Brain microvascular endothelial cell (primary cell): ENCODE measurements at regions not wholly inside any gene's neighbourhood (a gene's known extent, or its start where the extent isn't known, plus 50 kb on each side); places are given as distances from the start of the nearest gene placed in this dataset.
"Not testable (repeated sequence)": the region's sequence is repeated elsewhere in the genome, so short reads cannot be mapped to it uniquely, and the experiment has no call there.

Source experiments
- DNase-seq: peaks from one replicate; pipeline ENCODE4 v3.0.0-alpha.2; 2020
- H3K27ac ChIP-seq: fragments of 250-450 bp; sonication (Bioruptor Pico); 2 replicates; pipeline ENCODE4 v1.5.1; 2020; ENCODE audit warnings: mild to moderate bottlenecking, moderate library complexity
- H3K27me3 ChIP-seq: fragments of 250-450 bp; sonication (Bioruptor Pico); replicated peaks from 2 replicates; pipeline ENCODE4 v1.5.1; 2020; ENCODE audit warnings: mild to moderate bottlenecking
- H3K36me3 ChIP-seq: fragments of 250-450 bp; sonication (Bioruptor Pico); replicated peaks from 2 replicates; pipeline ENCODE4 v1.5.1; 2020; ENCODE audit warnings: mild to moderate bottlenecking
- H3K4me3 ChIP-seq: 2 replicates; pipeline ENCODE4 v1.5.1; 2011; ENCODE audit warnings: low read depth, mild to moderate bottlenecking, control low read depth, low read length, moderate library complexity
- in situ Hi-C: cut with HindIII; loops from 2 replicates; pipeline ENCODE4 v1.10.0; 2017; ENCODE audit warnings: low sequenced_read_pairs, low pct_ligation_motif_present
- TF ChIP-seq, protein P1 (sequence below): IDR thresholded peaks from 2 replicates; pipeline ENCODE4 v1.5.1; 2011; ENCODE audit warnings: low read depth, mild to moderate bottlenecking, moderate library complexity, low read length, control low read depth, inconsistent platforms; ENCODE audit errors: missing control alignments

DNA sequence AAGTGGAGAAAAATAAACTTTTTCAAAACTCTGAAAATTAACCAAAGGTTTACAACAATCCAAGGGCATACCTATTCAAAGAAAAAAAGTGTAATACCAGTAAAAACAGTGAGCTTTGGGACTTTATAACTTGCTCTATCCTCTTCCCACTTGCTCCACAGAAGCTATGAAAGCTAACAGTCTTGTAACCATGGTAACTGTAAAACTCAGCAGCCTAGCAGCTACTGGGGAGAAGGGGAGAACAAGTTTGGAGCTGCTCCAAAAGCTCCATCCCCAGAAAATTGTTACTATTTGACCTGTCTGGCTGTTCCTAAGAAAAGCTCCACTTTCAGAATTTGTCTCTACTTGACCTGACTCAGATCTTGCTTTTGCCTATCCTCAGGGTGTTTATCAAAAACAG is 191.5 kb downstream of the OTUD1 start:
- no peak for DNase-seq
- TF ChIP-seq, protein P1, sequence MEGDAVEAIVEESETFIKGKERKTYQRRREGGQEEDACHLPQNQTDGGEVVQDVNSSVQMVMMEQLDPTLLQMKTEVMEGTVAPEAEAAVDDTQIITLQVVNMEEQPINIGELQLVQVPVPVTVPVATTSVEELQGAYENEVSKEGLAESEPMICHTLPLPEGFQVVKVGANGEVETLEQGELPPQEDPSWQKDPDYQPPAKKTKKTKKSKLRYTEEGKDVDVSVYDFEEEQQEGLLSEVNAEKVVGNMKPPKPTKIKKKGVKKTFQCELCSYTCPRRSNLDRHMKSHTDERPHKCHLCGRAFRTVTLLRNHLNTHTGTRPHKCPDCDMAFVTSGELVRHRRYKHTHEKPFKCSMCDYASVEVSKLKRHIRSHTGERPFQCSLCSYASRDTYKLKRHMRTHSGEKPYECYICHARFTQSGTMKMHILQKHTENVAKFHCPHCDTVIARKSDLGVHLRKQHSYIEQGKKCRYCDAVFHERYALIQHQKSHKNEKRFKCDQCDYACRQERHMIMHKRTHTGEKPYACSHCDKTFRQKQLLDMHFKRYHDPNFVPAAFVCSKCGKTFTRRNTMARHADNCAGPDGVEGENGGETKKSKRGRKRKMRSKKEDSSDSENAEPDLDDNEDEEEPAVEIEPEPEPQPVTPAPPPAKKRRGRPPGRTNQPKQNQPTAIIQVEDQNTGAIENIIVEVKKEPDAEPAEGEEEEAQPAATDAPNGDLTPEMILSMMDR, result no peak
- Histone ChIP-seq H3K4me3 (no peak overlapping the region), H3K36me3 (no peaks in the 10 kb centered on the region), H3K27me3 (no peaks in the 10 kb centered on the region), H3K27ac (no peak overlapping the region)
- in situ Hi-C loops, result no loop called here

DNA sequence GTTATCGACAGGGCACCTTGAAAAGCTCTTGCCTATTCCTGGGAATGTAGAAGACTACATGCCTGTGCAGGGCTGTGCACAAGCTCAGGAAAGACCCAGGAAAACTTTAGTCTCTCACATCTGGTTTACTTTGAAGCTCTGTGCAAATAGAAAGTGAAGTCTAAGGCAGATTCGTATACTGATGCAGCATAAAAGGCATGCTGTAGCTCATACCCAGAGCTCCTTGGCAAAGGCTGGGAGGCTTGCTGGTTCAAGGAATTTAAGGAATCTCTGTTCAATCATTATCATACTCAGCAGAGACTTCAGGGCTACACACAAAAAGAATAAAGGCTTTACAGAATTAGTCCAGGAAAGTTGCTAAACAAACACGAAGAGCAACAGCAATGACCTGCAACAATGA is 192.0 kb downstream of the OTUD1 start:
- no peak for DNase-seq
- Histone ChIP-seq H3K36me3 (no peaks in the 10 kb centered on the region), H3K27ac (no peak overlapping the region), H3K4me3 (no peak overlapping the region), H3K27me3 (no peaks in the 10 kb centered on the region)
- TF ChIP-seq, protein P1, result no peak
- in situ Hi-C loops, result no loop called here

DNA sequence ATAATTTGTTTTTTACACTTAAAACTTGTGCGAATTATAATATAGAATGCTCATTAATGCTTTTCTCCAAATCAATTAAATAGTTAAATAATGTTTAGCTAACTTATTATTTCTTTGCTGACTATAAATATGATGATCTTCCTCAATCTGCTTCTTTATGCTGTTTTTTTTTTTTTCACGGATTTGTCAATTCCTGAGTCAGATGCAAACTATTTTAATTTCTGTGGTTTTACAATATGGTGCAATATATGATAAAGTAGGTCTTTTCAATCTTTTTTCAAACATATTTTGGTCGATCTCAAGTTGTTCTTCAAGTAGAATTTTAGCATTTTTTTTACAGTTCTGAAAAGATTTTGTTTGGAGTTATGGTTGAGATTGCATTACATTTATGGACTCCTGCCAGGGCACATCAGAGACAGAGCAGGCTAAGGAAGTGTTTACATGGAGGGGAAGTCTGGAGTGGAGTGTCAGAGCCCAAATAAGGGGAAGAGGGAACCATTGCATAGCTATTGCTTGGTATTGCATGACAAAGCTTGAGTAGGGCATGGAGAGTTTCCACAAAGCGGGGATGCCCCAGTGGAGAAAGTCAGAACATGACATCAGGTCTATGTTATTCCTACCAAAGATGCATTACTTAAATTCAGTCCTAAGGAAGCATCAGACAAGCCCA is 204.4 kb downstream of the OTUD1 start:
- Histone ChIP-seq H3K27me3 (no peaks in the 10 kb centered on the region), H3K27ac (no peak overlapping the region), H3K4me3 (no peak overlapping the region), H3K36me3 (no peaks in the 10 kb centered on the region)
- in situ Hi-C loops, result no loop called here
- TF ChIP-seq, protein P1, result no peak
- no peak for DNase-seq

DNA sequence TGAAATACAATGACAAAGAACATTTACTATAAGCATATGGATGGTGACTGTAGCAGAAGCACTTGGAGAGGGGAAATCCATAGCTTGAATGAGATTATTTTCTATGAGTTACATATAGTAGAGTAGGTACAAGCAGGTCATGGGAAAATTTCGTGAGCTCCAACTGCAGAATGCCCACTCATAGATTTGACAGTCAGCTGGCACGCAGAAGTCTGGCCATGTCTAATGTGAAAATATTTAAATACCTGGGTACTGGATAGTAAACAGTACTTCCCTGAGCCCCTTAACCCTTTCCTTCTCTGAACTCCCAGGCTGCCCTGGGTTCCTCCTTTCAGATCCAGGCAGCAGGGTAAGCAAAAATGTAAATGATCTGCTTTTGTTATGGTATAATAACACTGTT is 209.7 kb downstream of the OTUD1 start:
- in situ Hi-C loops, result no loop called here
- Histone ChIP-seq H3K27ac (no peak overlapping the region), H3K4me3 (no peak overlapping the region), H3K27me3 (no peaks in the 10 kb centered on the region), H3K36me3 (no peaks in the 10 kb centered on the region)
- TF ChIP-seq, protein P1, result no peak
- DNase-seq, result no peak

DNA sequence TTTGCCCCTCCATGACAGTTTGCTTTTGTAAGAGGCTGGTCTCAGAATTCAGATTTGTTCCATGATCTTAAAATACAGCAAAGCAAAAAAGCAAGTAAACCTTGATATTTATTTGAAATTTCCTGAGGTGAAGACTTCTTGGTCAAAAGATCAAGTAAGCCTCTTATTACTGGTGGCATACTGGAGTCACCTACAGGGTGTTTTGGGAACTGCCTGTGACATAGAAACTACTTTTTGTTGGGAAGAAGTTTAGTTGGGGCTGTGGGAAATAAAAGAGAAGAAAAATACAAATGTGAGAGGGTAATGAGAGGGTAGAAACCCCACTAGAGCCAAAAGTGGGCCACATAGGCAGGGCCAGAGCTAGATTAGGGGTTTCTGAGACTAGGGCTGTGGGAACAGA is 217.9 kb downstream of the OTUD1 start:
- TF ChIP-seq, protein P1, result no peak
- Histone ChIP-seq H3K27me3 (no peaks in the 10 kb centered on the region), H3K4me3 (no peak overlapping the region), H3K36me3 (no peaks in the 10 kb centered on the region), H3K27ac (no peak overlapping the region)
- in situ Hi-C loops, result no loop called here
- DNase-seq, result no peak

DNA sequence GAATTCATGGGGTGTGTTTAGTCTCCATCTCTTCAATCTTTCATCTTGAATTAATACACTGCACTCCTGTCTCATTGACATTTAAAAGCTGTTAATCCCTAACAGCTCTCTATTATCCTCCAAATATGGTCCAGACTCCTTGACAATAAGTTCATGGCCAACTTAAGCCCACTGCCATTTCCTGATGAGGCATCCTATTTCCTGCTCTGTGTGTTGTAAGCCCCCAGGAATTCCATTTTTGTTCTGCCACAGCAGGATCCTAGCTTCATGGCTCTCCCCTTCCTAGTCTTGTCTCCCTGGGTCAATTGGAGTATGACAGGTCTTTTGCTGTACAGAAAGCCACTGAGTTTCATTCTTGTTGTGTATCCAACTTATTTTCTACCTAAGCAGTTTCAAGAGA is 218.8 kb downstream of the OTUD1 start:
- DNase-seq, result no peak
- Histone ChIP-seq H3K36me3 (no peaks in the 10 kb centered on the region), H3K27me3 (no peaks in the 10 kb centered on the region), H3K4me3 (no peak overlapping the region), H3K27ac (no peak overlapping the region)
- in situ Hi-C loops, result no loop called here
- TF ChIP-seq, protein P1, result no peak

DNA sequence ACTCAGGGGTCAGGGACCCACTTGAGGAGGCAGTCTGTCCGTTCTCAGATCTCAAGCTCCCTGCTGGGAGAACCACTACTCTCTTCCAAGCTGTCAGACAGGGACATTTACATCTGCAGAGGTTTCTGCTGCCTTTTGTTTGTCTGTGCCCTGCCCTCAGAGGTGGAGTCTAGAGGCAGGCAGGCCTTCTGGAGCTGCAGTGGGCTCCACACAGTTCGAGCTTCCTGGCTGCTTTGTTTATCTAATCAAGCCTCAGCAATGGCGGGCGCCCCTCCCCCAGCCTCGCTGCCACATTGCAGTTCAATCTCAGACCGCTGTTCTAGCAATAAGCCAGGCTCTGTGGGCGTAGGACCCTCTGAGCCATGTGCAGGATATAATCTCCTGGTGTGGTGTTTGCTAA is 233.0 kb downstream of the OTUD1 start:
- H3K4me3 ChIP-seq, H3K27ac ChIP-seq, in situ Hi-C loops, H3K27me3 ChIP-seq, H3K36me3 ChIP-seq, DNase-seq: not testable (repeated sequence)
